ENCODE measurements at regions not wholly inside any gene's neighbourhood (a gene's known extent, or its start where the extent isn't known, plus 50 kb on each side); places are given as distances from the start of the nearest gene placed in this dataset.

DNA sequence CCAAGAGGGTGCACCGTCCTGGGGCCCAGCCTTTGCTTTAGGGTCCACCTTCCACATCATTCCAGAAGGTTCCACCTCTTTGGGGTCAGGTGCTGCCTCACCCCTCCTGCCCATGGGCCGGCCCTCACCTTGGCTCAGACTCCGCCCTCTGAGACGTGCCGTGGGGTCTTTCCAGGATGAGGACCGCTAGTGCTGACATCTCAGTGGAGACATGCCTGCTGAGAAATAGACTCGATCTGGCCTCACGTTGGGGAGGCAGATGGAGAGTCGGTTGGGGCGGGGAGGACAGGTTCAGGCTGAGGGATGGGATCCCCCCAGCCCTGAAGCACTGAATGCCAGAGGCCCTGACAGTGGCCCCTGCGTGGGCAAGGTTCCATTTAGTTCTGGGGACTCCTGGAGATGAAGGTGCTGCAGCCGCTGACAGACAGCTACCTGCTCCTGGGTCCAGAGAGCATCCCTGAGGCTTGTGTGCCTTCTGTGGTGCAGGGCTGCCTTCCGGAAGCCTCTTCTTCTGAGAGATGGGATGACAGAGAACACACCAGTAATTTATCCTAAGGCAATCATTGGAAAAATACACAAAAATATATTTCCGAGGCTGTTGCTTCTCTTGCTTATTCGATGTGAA lies 185.3 kb downstream of the KIF26A start:
- no peak for TF ChIP-seq CTCF (conservative IDR thresholded peaks at IDR 0.05; ENCODE audit: low read depth, low read length)
- no peak for TF ChIP-seq EZH2 (IDR thresholded peaks at IDR 0.05; ENCODE audit: borderline replicate concordance, low read depth, low read length, poor library complexity, severe bottlenecking)
